Activated CD4-positive, alpha-beta memory T cell treated with anti-CD3 and anti-CD28 coated beads, Interleukin-2, amount 10 ng/mL, durations not matched to agents 7 days and 5 days (primary cell): ENCODE measurements at regions not wholly inside any gene's neighbourhood (a gene's known extent, or its start where the extent isn't known, plus 50 kb on each side); places are given as distances from the start of the nearest gene placed in this dataset.

ENCODE experiments used
- CTCF ChIA-PET: fragments of 350-600 bp; sonication (Branson Sonifier 250); formaldehyde crosslinking; loops from one replicate; lab custom pipeline; 2021; ENCODE audit warnings: antibody characterized with exemption, inconsistent platforms; lab: Charles Lee
- POLR2A ChIA-PET: fragments of 350-600 bp; sonication (Branson Sonifier 250); formaldehyde crosslinking; loops from one replicate; lab custom pipeline; 2021; ENCODE audit warnings: antibody characterized with exemption; lab: Charles Lee
- DNase-seq: peaks from one replicate; pipeline ENCODE4 v3.0.0-alpha.2; 2020
- H3K27ac Mint-ChIP-seq: one replicate; pipeline ENCODE4 v1.8.0; 2021; ENCODE audit warnings: mild to moderate bottlenecking, mixed read lengths
- H3K27me3 Mint-ChIP-seq: one replicate; pipeline ENCODE4 v1.8.0; 2021; ENCODE audit warnings: mixed read lengths
- H3K36me3 Mint-ChIP-seq: one replicate; pipeline ENCODE4 v1.8.0; 2021; ENCODE audit warnings: low read depth, mixed read lengths
- H3K4me1 Mint-ChIP-seq: one replicate; pipeline ENCODE4 v1.8.0; 2021; ENCODE audit warnings: mixed read lengths
- H3K4me3 Mint-ChIP-seq: one replicate; pipeline ENCODE4 v1.8.0; 2021; ENCODE audit warnings: mild to moderate bottlenecking, mixed read lengths
- H3K9me3 Mint-ChIP-seq: one replicate; pipeline ENCODE4 v1.8.0; 2021; ENCODE audit warnings: mixed read lengths

DNA sequence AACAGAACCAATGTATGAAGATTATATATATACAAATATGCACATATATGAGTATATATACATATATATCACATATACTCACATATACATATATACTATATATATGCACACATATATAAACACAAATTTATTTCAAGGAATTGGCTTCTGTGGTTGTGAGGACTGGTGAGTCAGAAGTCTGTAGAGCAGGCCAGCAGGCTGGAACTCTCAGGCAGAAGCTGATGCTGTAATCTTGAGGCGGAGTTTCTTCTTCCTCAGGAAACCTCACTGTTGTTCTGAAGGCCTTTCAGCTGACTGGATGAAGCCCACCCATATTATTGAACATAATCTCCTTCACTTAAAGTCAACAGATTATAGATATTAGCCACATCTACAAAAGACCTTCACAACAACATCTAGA, 143.9 kb upstream of the CREB1 start:
- peaks cover 6% of the 10 kb centered on the region for H3K36me3 Mint-ChIP-seq
- H3K9me3 Mint-ChIP-seq = peaks cover 13% of the 10 kb centered on the region
- POLR2A ChIA-PET = interaction anchor here (0.9 kb wide), 1 partner anchor 53 kb away, joined by 3 read pairs; no protein-coding TSS in a partner anchor
- H3K27me3 Mint-ChIP-seq = peaks cover 1% of the 10 kb centered on the region
- CTCF ChIA-PET = no interaction called here
- H3K27ac Mint-ChIP-seq = peak overlapping the region; percentile 34
- no peak for DNase-seq
- peaks cover 5% of the 10 kb centered on the region for H3K4me1 Mint-ChIP-seq
- no peak overlapping the region for H3K4me3 Mint-ChIP-seq

DNA sequence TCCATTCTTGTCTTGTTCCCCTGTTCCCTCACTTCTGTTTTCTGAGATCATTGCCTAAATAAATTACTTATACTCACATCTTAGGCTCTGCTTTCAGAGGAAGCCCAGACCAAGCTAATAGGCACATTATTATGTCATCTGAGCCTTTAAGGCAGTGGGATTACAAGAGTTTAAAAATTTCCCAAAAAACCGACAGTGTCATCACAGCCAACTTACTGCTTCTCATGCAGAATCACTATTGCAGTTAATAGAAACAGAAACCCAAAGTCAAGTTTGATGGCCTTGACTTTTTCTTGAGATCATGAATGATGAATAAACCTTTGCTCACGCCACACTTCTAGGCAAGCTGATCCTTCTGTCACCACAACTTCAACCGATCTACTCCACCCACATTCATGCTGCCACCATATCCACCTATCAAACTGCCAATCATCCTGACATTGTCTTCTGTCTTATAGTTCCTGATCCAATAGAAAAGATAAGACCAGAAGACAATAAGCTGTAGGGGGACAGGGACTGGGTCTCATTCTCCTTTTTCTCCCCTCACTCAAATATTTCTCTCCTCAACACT, 142.7 kb upstream of the CREB1 start:
- Mint-ChIP-seq H3K4me3 (no peak overlapping the region), H3K27me3 (peaks cover 3% of the 10 kb centered on the region), H3K9me3 (peaks cover 7% of the 10 kb centered on the region), H3K4me1 (peaks cover 5% of the 10 kb centered on the region), H3K27ac (no peak overlapping the region), H3K36me3 (peaks cover 3% of the 10 kb centered on the region)
- ChIA-PET POLR2A (no interaction called here), CTCF (no interaction called here)
- no peak for DNase-seq

DNA sequence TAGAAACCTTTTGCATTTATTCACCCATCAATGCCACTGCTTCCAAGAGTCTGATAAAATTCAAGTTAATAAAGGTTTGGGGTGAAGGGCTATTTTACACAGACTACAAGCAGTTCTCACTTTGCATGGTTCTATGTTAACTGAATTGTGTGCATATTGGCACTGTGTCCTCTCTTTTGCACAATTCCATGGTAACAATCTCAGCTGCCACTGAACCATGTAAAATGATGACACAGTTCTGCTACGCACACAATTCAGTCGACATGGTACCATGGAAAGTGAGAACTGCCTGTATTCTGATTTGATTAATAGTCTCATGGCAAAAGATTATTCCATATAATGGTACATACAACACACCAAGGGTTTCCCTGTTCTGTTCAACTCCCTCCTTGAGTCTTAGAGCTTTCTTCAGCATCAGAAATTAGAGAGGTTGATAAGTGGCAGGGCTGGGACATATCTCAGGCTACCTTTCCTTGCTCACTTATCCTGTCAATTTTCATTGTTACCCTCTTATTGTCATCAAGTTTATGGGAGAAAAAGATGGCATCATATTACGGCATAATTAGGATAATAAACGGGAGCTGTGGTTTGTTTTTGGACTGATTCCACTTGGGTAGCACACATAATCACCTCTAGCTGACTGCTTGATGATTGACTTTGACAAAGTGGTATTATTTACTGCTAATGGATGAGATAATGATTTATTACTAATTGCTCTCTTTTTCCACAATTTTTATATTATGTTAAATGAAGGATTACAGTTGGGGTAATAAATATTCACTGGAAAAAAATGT, 139.3 kb upstream of the CREB1 start:
- DNase-seq = no peak
- H3K27me3 Mint-ChIP-seq = peaks cover 2% of the 10 kb centered on the region
- CTCF ChIA-PET = no interaction called here
- H3K36me3 Mint-ChIP-seq = peaks cover 5% of the 10 kb centered on the region
- no peak overlapping the region for H3K27ac Mint-ChIP-seq
- no peak overlapping the region for H3K4me3 Mint-ChIP-seq
- H3K4me1 Mint-ChIP-seq = peaks cover 18% of the 10 kb centered on the region
- POLR2A ChIA-PET = no interaction called here
- H3K9me3 Mint-ChIP-seq = peaks cover 5% of the 10 kb centered on the region

DNA sequence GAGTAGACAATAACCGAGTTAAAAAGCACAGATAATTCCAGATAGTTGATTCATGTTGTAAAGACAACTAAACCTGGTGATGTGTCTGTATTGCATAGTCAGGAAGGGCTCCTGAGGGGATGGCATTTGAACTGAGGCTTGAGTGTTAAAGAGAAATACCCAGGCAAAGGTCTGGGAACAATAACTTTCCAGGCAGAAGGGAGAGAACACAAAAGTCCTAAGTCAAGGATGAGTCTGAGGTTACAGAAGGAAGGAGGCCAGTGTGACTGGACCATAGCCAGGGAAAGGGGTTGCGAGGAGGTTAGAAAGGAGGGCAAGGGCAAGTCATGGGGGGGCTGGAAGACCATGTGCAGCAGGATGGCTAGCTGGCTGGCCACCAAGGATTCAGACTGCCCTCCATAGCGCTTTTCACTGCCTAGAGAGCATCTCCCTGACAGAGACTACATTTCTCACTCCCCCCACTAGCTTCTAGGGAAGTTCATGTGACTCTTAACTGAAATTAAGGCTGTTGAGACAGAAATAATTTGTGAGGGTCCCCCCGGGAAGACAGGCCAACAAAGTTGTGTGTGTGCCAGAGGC, 135.5 kb upstream of the CREB1 start:
- DNase-seq = no peak
- Mint-ChIP-seq H3K4me1 (peaks cover 12% of the 10 kb centered on the region), H3K4me3 (no peak overlapping the region), H3K27me3 (peaks cover 2% of the 10 kb centered on the region), H3K36me3 (peaks cover 7% of the 10 kb centered on the region), H3K9me3 (peaks cover 7% of the 10 kb centered on the region), H3K27ac (peak overlapping the region; percentile 59)
- CTCF ChIA-PET = no interaction called here
- POLR2A ChIA-PET = no interaction called here

DNA sequence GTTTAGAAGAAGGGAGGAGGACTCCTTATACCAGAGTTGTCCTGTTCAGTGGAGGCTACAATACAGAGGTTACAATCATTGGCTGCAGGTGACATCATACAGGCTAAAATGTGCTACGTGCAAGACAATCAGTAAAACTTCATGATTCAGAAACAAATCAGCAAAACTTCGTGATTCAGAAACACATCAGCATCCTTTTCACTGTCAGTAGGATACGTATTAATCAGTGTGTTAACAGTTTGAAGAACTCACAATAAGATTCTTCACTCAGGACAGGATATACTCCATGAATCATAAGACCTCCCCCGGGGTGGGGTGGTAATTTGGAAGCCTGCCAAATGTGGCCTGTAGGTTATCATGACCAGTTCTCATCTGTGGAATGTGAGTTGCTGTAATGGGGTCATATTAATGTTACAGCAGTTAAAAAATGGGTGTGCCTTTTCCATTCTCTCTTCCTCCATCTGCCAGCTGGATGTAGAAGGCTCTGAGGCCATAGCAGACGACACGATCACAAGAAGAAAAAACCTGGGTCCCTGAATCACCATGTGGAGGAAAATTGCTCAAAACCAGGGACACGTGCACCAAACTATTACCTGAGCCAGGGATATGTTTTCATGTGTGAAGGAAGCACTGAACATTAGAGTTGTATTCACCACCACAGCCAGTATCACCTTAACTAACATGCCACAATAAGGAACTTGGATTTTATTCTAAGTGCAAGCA, 134.8 kb upstream of the CREB1 start:
- ChIA-PET POLR2A (no interaction called here), CTCF (no interaction called here)
- DNase-seq = peak; percentile 55
- H3K4me1 Mint-ChIP-seq = peaks cover 12% of the 10 kb centered on the region
- peaks cover 7% of the 10 kb centered on the region for H3K9me3 Mint-ChIP-seq
- peaks cover 7% of the 10 kb centered on the region for H3K36me3 Mint-ChIP-seq
- peaks cover 2% of the 10 kb centered on the region for H3K27me3 Mint-ChIP-seq
- H3K4me3 Mint-ChIP-seq = no peak overlapping the region
- H3K27ac Mint-ChIP-seq = peak overlapping the region; percentile 71

DNA sequence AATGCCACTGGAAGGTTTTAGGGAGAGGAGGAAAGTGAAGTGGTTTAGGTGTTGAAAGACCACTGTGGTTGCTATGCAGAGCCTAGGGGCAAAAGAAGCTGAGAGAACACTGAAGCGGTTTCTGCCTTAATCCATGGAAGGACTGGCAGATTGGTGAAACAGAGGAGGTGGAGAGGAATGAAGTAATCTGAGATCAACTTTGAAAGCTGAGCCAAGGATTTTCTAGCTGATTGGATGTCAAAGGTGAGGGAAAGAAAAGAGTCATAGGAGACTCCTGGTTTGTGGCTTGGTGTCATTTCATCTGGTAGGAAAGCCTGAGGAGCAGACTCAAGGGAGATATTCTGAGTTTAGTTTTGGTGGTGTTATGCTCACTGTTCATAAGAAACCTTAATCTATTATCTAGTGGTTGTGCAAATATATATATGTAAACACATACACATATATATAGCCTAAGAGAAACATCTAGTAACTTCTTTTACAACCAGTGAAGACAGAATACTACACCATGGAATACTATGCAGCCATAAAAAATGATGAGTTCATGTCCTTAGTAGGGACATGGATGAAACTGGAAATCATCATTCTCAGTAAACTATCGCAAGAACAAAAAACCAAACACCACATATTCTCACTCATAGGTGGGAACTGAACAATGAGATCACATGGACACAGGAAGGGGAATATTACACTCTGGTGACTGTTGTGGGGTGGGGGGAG, 134.1 kb upstream of the CREB1 start:
- Mint-ChIP-seq H3K4me1 (peaks cover 12% of the 10 kb centered on the region), H3K27ac (peak overlapping the region; percentile 71), H3K4me3 (no peak overlapping the region), H3K9me3 (peaks cover 9% of the 10 kb centered on the region), H3K36me3 (peaks cover 7% of the 10 kb centered on the region), H3K27me3 (peaks cover 2% of the 10 kb centered on the region)
- ChIA-PET POLR2A (no interaction called here), CTCF (no interaction called here)
- no peak for DNase-seq

DNA sequence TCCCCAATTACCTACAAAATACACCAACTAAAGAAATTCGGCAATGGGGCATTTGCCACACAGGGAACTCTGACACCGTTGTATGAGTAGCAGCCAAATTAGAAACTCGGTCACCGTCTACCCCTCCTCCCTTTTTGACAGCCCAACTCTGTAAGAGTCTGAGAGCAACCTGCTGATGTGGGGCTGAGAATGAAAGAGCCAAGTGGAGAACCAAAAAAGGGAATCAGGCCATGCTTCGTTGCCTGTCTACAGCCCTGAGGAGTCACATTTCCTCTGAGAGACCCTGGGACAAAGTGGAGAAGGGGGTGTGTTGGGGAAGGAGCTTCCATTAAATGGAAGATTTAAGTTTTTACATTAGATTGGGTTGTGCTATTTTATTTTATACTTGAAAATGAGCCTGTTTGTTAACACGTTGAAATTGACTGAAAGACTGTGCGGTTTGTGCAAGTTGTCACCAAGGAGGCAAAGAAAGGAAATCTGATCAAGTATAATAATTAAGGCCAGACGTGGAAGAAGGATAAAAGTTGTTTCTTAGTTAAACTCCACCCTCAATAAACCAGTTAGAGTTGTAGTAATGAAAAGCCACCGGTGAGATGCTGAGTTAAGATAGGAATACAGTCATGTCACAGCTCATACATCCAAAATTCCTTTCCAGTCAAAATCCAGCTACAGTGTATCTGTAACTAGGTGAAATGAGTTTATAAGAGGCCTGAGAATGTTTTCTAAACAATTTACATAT, 131.7 kb upstream of the CREB1 start:
- Mint-ChIP-seq H3K4me1 (peaks cover 12% of the 10 kb centered on the region), H3K4me3 (no peak overlapping the region), H3K9me3 (peaks cover 9% of the 10 kb centered on the region), H3K36me3 (peaks cover 7% of the 10 kb centered on the region), H3K27me3 (no peaks in the 10 kb centered on the region), H3K27ac (no peak overlapping the region)
- ChIA-PET POLR2A (no interaction called here), CTCF (no interaction called here)
- no peak for DNase-seq

DNA sequence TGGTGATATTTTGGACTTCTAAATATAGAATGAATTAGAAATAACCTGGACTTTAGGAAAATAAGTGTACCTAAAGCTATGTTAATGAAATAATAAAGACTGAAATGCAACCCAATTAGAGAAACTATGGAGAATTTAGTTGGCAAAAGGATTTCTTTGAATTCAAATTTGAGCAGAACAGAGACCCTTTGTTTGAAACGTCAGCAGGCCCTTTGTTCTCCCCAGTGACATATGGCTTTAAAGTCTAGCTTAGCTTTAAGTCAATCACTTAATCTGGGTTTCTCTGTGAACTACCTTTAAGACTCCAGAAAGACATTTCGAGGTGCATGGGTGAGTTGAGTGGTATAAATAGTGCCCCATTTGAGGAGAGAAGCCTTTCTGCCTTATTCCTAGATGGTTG, 130.5 kb upstream of the CREB1 start:
- ChIA-PET CTCF (no interaction called here), POLR2A (no interaction called here)
- Mint-ChIP-seq H3K27me3 (no peaks in the 10 kb centered on the region), H3K36me3 (peaks cover 7% of the 10 kb centered on the region), H3K4me1 (peaks cover 9% of the 10 kb centered on the region), H3K9me3 (peaks cover 9% of the 10 kb centered on the region), H3K27ac (no peak overlapping the region), H3K4me3 (no peak overlapping the region)
- DNase-seq = no peak

DNA sequence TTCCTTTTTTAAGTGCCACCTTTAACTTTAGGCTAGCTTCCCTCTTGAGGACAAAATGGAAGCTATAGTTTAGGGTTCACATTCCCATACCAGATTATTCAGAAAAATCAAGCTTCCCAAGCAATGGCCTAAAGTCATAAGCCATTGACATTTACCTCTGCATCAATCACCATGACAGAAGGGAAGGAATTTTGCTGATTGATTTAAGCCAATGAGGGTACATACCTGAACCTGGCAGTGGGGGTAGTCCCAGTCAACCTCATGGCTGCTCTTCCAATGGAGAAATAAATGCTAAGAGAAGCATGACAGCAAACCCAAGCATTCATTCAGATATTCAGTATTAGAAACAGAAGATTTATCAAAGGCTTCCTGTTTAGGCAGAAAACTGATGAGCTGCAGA, 128.4 kb upstream of the CREB1 start:
- Mint-ChIP-seq H3K9me3 (peaks cover 2% of the 10 kb centered on the region), H3K27me3 (no peaks in the 10 kb centered on the region), H3K4me1 (no peaks in the 10 kb centered on the region), H3K27ac (no peak overlapping the region), H3K4me3 (no peak overlapping the region), H3K36me3 (no peaks in the 10 kb centered on the region)
- DNase-seq = no peak
- CTCF ChIA-PET = no interaction called here
- POLR2A ChIA-PET = no interaction called here

DNA sequence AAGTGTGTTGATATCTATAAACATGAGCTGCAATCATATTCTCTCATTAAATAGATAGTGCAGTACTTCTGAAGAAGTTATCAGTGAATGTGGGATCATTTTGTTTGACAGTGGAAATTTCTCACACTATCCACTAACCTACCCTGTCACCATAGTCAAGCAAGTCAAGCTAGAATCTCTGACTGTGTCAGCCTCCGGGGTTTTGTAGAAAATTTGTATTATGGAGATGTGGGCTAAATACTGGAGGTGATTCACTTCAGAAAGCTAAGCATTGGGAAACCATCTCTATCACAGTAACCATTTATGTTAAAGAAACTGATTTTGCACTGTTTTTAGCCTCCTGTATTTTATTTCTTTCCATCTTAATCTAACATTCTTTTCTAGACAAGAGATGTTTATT, 126.6 kb upstream of the CREB1 start:
- ChIA-PET CTCF (interaction anchor here (0.6 kb wide), 1 partner anchor 224 kb away, joined by 3 read pairs; no protein-coding TSS in a partner anchor), POLR2A (no interaction called here)
- Mint-ChIP-seq H3K27ac (no peak overlapping the region), H3K4me3 (no peak overlapping the region), H3K36me3 (no peaks in the 10 kb centered on the region), H3K4me1 (no peaks in the 10 kb centered on the region), H3K27me3 (no peaks in the 10 kb centered on the region), H3K9me3 (peaks cover 2% of the 10 kb centered on the region)
- no peak for DNase-seq

DNA sequence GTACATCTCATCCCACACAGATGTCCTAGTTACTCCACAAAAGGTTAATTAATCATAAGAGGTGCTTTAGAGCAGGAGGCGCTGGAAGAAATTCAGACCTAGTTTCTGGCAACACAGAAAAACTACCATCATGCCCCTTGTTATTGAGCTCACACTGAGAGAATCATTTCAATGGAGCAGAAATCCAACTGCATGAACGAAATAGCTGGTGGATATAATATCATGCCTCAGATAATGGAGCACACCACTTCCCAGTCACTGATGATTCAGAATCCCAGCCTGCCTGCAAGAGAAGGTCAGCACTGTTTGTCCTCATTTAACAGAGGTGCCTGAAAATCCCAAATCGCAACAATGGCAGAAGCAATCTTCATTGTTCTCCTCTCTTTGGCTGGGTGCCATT, 125.8 kb upstream of the CREB1 start:
- DNase-seq = no peak
- CTCF ChIA-PET = no interaction called here
- no peak overlapping the region for H3K27ac Mint-ChIP-seq
- no peak overlapping the region for H3K4me3 Mint-ChIP-seq
- no peaks in the 10 kb centered on the region for H3K4me1 Mint-ChIP-seq
- POLR2A ChIA-PET = no interaction called here
- H3K27me3 Mint-ChIP-seq = no peaks in the 10 kb centered on the region
- H3K9me3 Mint-ChIP-seq = peaks cover 2% of the 10 kb centered on the region
- no peaks in the 10 kb centered on the region for H3K36me3 Mint-ChIP-seq

DNA sequence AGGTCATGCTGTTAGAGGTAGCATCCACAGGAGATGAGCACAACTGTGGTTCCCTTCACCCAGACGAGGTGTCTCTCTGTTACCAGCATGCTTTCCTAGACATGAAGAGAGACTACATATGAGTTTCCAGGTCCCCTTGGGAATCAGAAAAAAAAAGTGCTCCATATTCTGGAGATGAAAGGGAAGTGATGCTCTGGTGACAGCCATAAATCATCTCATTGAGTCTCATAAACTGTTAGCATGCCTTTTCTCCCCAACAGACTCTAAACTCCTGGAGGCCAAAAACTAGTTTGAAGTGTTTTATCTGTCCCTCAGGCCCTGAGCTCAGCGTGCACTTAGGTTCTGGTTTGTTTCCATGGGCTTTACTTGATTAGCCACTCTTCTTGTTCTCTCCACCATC, 124.6 kb upstream of the CREB1 start:
- DNase-seq = no peak
- no peaks in the 10 kb centered on the region for H3K36me3 Mint-ChIP-seq

More for the DNA sequence above, 124.6 kb upstream of the CREB1 start:
- Mint-ChIP-seq H3K4me3 (no peak overlapping the region), H3K27ac (no peak overlapping the region), H3K27me3 (no peaks in the 10 kb centered on the region), H3K9me3 (peaks cover 1% of the 10 kb centered on the region), H3K4me1 (no peaks in the 10 kb centered on the region)
- ChIA-PET CTCF (no interaction called here), POLR2A (no interaction called here)
